ENCODE measurements at regions not wholly inside any gene's neighbourhood (a gene's known extent, or its start where the extent isn't known, plus 50 kb on each side); places are given as distances from the start of the nearest gene placed in this dataset.

DNA sequence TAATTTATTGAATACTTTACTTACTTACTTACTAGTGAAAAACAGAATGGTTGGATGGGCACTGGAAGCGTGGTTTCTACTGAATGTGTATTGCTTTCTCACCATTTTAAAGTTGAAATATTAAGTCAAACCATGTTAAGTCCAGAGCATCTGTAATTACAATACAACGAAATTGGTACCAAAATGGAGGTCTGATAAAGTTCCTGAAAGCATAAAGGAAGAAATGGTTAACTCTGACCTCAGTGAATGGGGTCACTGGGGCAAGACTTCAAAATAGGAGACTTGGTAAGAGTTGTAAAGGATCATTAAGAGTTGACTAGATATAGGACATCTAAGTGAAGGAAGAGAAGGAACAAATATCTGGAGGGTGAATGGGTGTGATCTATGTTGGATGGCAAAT is 237.1 kb downstream of the MAF start (continued):
- no peak for TF ChIP-seq ZNF707 (CRISPR knock-in tag; conservative IDR thresholded peaks at IDR 0.05)
- TF ChIP-seq, protein P1, sequence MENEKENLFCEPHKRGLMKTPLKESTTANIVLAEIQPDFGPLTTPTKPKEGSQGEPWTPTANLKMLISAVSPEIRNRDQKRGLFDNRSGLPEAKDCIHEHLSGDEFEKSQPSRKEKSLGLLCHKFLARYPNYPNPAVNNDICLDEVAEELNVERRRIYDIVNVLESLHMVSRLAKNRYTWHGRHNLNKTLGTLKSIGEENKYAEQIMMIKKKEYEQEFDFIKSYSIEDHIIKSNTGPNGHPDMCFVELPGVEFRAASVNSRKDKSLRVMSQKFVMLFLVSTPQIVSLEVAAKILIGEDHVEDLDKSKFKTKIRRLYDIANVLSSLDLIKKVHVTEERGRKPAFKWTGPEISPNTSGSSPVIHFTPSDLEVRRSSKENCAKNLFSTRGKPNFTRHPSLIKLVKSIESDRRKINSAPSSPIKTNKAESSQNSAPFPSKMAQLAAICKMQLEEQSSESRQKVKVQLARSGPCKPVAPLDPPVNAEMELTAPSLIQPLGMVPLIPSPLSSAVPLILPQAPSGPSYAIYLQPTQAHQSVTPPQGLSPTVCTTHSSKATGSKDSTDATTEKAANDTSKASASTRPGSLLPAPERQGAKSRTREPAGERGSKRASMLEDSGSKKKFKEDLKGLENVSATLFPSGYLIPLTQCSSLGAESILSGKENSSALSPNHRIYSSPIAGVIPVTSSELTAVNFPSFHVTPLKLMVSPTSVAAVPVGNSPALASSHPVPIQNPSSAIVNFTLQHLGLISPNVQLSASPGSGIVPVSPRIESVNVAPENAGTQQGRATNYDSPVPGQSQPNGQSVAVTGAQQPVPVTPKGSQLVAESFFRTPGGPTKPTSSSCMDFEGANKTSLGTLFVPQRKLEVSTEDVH (IDR thresholded peaks at IDR 0.05; ENCODE audit: low read depth, partially characterized antibody) = no peak

DNA sequence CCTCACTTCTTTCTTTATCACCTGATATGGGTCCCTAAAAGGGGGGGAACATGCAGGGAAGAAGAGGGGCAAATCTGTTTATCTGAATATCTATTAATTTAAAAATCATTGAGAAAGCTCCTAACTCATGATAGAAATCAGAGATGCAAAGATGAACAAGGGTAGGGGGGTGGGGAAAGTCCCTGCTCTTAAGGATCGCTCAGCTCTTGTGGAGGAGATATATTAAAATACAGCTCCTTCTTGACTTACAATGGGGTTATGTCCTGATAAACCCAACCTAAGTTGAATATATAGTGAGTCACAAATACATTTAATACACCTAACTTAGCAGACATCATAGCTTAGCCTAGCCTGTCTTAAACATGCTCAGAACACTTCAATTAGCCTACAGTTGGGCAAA is 237.5 kb downstream of the MAF start:
- no peaks in the 10 kb centered on the region for H3K9me1 ChIP-seq (ENCODE audit: control insufficient read depth, insufficient read depth, low read length)
- 0% methylated on average over 1 of the region's 1 CpG for WGBS (ENCODE audit: insufficient coverage, low coverage, missing lambda C conversion rate)
- H3K27me3 ChIP-seq (ENCODE audit: control insufficient read depth in 2 of 2, insufficient read depth in 2 of 2, low read length in 2 of 2) = peaks cover 4 to 11% of the 10 kb centered on the region in 2 experiments; a peak in 2 of 5 replicates
- H3K79me2 ChIP-seq (ENCODE audit: control insufficient read depth, insufficient read depth, low read length) = no peaks in the 10 kb centered on the region
- no peaks in the 10 kb centered on the region for H3K9me3 ChIP-seq (replicated peaks; ENCODE audit: control insufficient read depth, insufficient read depth, low read depth, low read length)
- DNase-seq (ENCODE audit: extremely low read depth in 1 of 4, low spot score in 3 of 4) (no peak), ATAC-seq (no peak), FAIRE-seq (no peak)
- BruUV-seq (replicated peaks) = no TSS peak
- no peak overlapping the region for H3K4me2 ChIP-seq (ENCODE audit: insufficient read depth, low read length)
- in situ Hi-C loops (cut with MboI) (no loop called here), intact Hi-C loops (cut with micrococcal nuclease) (no loop called here)
- no peak overlapping the region for H3K9ac ChIP-seq (ENCODE audit: insufficient read depth in 1 of 2, low read depth in 2 of 2, low read length in 2 of 2)
- no peaks in the 10 kb centered on the region for H3K36me3 ChIP-seq (ENCODE audit: control insufficient read depth, insufficient read depth, low read length)
- H3K27ac ChIP-seq (ENCODE audit: extremely low read depth, low read depth, low read length) = no peak overlapping the region
- no peak overlapping the region for H3K4me3 ChIP-seq
- CTCF ChIA-PET (ENCODE audit: low intra/inter-chr PET ratio) = no interaction called here
- no peaks in the 10 kb centered on the region for H3K4me1 ChIP-seq (replicated peaks in 1 of 2; ENCODE audit: control insufficient read depth in 2 of 2, insufficient read depth in 2 of 2, low read length in 2 of 2)
- H4K20me1 ChIP-seq (replicated peaks; ENCODE audit: control insufficient read depth, insufficient read depth, low read length) = no peaks in the 10 kb centered on the region
- H2AFZ ChIP-seq (ENCODE audit: low read depth, low read length) = no peak overlapping the region
- POLR2A ChIA-PET = no interaction called here
- TF ChIP-seq HNRNPK (IDR thresholded peaks at IDR 0.05; ENCODE audit: low read depth, low read length, poor library complexity, severe bottlenecking) (no peak), XRCC4 (IDR thresholded peaks at IDR 0.05; ENCODE audit: extremely low read depth, insufficient read depth, insufficient read length) (no peak), E2F3 (CRISPR knock-in tag; IDR thresholded peaks at IDR 0.05) (no peak), MED1 (CRISPR knock-in tag; IDR thresholded peaks at IDR 0.05; ENCODE audit: borderline replicate concordance) (no peak), NBN (IDR thresholded peaks at IDR 0.05; ENCODE audit: low read depth) (no peak), PURB (CRISPR knock-in tag; IDR thresholded peaks at IDR 0.05; ENCODE audit: low read depth) (no peak), ZFX (CRISPR knock-in tag; IDR thresholded peaks at IDR 0.05) (no peak)
- TF ChIP-seq, protein P2, sequence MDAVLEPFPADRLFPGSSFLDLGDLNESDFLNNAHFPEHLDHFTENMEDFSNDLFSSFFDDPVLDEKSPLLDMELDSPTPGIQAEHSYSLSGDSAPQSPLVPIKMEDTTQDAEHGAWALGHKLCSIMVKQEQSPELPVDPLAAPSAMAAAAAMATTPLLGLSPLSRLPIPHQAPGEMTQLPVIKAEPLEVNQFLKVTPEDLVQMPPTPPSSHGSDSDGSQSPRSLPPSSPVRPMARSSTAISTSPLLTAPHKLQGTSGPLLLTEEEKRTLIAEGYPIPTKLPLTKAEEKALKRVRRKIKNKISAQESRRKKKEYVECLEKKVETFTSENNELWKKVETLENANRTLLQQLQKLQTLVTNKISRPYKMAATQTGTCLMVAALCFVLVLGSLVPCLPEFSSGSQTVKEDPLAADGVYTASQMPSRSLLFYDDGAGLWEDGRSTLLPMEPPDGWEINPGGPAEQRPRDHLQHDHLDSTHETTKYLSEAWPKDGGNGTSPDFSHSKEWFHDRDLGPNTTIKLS (IDR thresholded peaks at IDR 0.05; ENCODE audit: borderline replicate concordance, low read depth) = no peak
